ENCODE measurements at regions not wholly inside any gene's neighbourhood (a gene's known extent, or its start where the extent isn't known, plus 50 kb on each side); places are given as distances from the start of the nearest gene placed in this dataset.
"Not testable (repeated sequence)": the region's sequence is repeated elsewhere in the genome, so short reads cannot be mapped to it uniquely, and the experiment has no call there.

- DNase-seq (ENCODE audit: low read depth in 2 of 2): not testable (repeated sequence)
Observed at GRCh38 chr18:14987960-14988710, 240.2 kb downstream of the ANKRD30B start.

GRCh38 chr18:14989569-14989968 lies 241.6 kb downstream of the ANKRD30B start:
- not testable (repeated sequence) for DNase-seq (ENCODE audit: low read depth in 2 of 2)

GRCh38 chr18:14991934-14992445 lies 244.0 kb downstream of the ANKRD30B start:
- DNase-seq (ENCODE audit: low read depth in 2 of 2): not testable (repeated sequence)

- not testable (repeated sequence) for DNase-seq (ENCODE audit: low read depth in 2 of 2)
Observed at GRCh38 chr18:14992758-14993157, 244.8 kb downstream of the ANKRD30B start.

GRCh38 chr18:14995023-14995422 lies 247.1 kb downstream of the ANKRD30B start:
- DNase-seq (ENCODE audit: low read depth in 2 of 2): not testable (repeated sequence)

- no peak for DNase-seq (ENCODE audit: low read depth in 2 of 2)
Observed at GRCh38 chr18:14997357-14997756, 249.4 kb downstream of the ANKRD30B start.

GRCh38 chr18:14997899-14998298 lies 249.9 kb downstream of the ANKRD30B start:
- DNase-seq (ENCODE audit: low read depth in 2 of 2): not testable (repeated sequence)

- not testable (repeated sequence) for DNase-seq (ENCODE audit: low read depth in 2 of 2)
Observed at GRCh38 chr18:14998360-14999042, 250.5 kb downstream of the ANKRD30B start.

- DNase-seq (ENCODE audit: low read depth in 2 of 2): no peak
Observed at GRCh38 chr18:14999085-14999975, 251.4 kb downstream of the ANKRD30B start.

GRCh38 chr18:15000119-15001037 lies 252.4 kb downstream of the ANKRD30B start:
- DNase-seq (ENCODE audit: low read depth in 2 of 2): not testable (repeated sequence)

- DNase-seq (ENCODE audit: low read depth in 2 of 2): not testable (repeated sequence)
Observed at GRCh38 chr18:15001038-15001794, 253.2 kb downstream of the ANKRD30B start.

- DNase-seq (ENCODE audit: low read depth in 2 of 2): not testable (repeated sequence)
Observed at GRCh38 chr18:15001795-15002107, 253.8 kb downstream of the ANKRD30B start.

GRCh38 chr18:15002765-15003164 lies 254.8 kb downstream of the ANKRD30B start:
- DNase-seq (ENCODE audit: low read depth in 2 of 2): not testable (repeated sequence)

GRCh38 chr18:15003231-15003630 lies 255.3 kb downstream of the ANKRD30B start:
- not testable (repeated sequence) for DNase-seq (ENCODE audit: low read depth in 2 of 2)

GRCh38 chr18:15003636-15004269 lies 255.8 kb downstream of the ANKRD30B start:
- DNase-seq (ENCODE audit: low read depth in 2 of 2): not testable (repeated sequence)

- not testable (repeated sequence) for DNase-seq (ENCODE audit: low read depth in 2 of 2)
Observed at GRCh38 chr18:15004270-15004973, 256.4 kb downstream of the ANKRD30B start.

GRCh38 chr18:15005313-15006130 lies 257.6 kb downstream of the ANKRD30B start:
- no peak for DNase-seq (ENCODE audit: low read depth in 2 of 2)

GRCh38 chr18:15006616-15007015 lies 258.6 kb downstream of the ANKRD30B start:
- DNase-seq (ENCODE audit: low read depth in 2 of 2): not testable (repeated sequence)

Data from dermis microvascular lymphatic vessel endothelial cell (primary cell).